Ascending aorta (tissue), 2 donors: ENCODE measurements at regions not wholly inside any gene's neighbourhood (a gene's known extent, or its start where the extent isn't known, plus 50 kb on each side); places are given as distances from the start of the nearest gene placed in this dataset.
"Not testable (repeated sequence)": the region's sequence is repeated elsewhere in the genome, so short reads cannot be mapped to it uniquely, and the experiment has no call there.

Source experiments
- DNase-seq, 2 donors: peaks; one replicate each; pipeline ENCODE4 v3.0.0-alpha.2; 2019; ENCODE audit warnings: low spot score in 2 of 2
- H3K27ac ChIP-seq, 2 donors: fragments of 200-600 bp; sonication (generic); one replicate each; pipeline ENCODE4 v1.5.1; 2016 to 2017; ENCODE audit warnings: mild to moderate bottlenecking in 1 of 2
- H3K27me3 ChIP-seq: fragments of 200-600 bp; sonication (generic); one replicate; pipeline ENCODE4 v1.5.1; 2017
- H3K36me3 ChIP-seq, 2 donors: fragments of 200-600 bp; sonication (generic); one replicate each; pipeline ENCODE4 v1.5.1; 2016
- H3K4me1 ChIP-seq, 2 donors: fragments of 200-600 bp; sonication (generic); one replicate each; pipeline ENCODE4 v1.5.1; 2016 to 2017; ENCODE audit warnings: mild to moderate bottlenecking in 1 of 2
- H3K4me3 ChIP-seq, 2 donors: fragments of 200-600 bp; sonication (generic); one replicate each; pipeline ENCODE4 v1.5.1; 2016 to 2017; ENCODE audit warnings: mild to moderate bottlenecking in 1 of 2
- H3K9me3 ChIP-seq, 2 donors: fragments of 200-600 bp; sonication (generic); one replicate each; pipeline ENCODE4 v1.5.1; 2016
- intact Hi-C: fragments of 100-400 bp; cut with DNase I; formaldehyde crosslinking; loops from one replicate; pipeline ENCODE4 v1.15.1; 2023
- TF ChIP-seq, protein P1 (sequence below), 3 experiments: fragments of 200-600 bp in 2 of 3; fragments of 450-650 bp in 1 of 3; sonication (generic) in 2 of 3; IDR thresholded peaks; one replicate each; pipeline ENCODE4 v1.5.1; 2016 to 2019; ENCODE audit warnings: antibody characterized with exemption in 3 of 3, mild to moderate bottlenecking in 1 of 3, moderate library complexity in 1 of 3

DNA sequence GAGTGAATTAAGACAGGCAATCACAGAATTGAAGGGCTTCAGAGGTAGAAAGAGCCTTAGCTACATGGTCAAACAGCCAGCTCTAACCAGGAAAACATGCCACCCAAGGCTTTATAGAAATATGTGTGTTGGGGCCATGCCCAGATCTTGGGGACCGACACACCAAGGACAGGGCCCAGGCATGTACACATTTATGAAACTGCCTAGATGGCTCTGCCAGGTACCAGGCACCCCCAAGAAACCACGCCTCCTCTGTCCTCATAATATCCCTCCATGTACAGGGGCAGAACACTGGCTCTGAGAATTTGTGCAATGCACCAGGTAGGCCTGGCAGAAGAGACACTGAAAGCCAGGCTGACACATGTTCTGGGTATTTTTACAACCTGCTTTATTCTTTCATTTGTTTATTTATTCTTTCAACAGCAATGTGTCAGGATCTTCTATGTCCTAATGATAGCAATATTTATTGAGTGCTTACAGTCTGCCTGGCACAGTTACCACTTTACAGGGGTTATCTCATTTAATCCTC is 137.9 kb upstream of the LSM14A start:
- no peaks in the 10 kb centered on the region for H3K36me3 ChIP-seq
- TF ChIP-seq, protein P1, sequence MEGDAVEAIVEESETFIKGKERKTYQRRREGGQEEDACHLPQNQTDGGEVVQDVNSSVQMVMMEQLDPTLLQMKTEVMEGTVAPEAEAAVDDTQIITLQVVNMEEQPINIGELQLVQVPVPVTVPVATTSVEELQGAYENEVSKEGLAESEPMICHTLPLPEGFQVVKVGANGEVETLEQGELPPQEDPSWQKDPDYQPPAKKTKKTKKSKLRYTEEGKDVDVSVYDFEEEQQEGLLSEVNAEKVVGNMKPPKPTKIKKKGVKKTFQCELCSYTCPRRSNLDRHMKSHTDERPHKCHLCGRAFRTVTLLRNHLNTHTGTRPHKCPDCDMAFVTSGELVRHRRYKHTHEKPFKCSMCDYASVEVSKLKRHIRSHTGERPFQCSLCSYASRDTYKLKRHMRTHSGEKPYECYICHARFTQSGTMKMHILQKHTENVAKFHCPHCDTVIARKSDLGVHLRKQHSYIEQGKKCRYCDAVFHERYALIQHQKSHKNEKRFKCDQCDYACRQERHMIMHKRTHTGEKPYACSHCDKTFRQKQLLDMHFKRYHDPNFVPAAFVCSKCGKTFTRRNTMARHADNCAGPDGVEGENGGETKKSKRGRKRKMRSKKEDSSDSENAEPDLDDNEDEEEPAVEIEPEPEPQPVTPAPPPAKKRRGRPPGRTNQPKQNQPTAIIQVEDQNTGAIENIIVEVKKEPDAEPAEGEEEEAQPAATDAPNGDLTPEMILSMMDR (IDR thresholded peaks at IDR 0.05) = no peak
- H3K27ac ChIP-seq = no peak overlapping the region
- no peaks in the 10 kb centered on the region for H3K9me3 ChIP-seq
- intact Hi-C loops = no loop called here
- no peaks in the 10 kb centered on the region for H3K27me3 ChIP-seq
- H3K4me3 ChIP-seq = no peak overlapping the region
- DNase-seq = no peak
- H3K4me1 ChIP-seq = no peaks in the 10 kb centered on the region

DNA sequence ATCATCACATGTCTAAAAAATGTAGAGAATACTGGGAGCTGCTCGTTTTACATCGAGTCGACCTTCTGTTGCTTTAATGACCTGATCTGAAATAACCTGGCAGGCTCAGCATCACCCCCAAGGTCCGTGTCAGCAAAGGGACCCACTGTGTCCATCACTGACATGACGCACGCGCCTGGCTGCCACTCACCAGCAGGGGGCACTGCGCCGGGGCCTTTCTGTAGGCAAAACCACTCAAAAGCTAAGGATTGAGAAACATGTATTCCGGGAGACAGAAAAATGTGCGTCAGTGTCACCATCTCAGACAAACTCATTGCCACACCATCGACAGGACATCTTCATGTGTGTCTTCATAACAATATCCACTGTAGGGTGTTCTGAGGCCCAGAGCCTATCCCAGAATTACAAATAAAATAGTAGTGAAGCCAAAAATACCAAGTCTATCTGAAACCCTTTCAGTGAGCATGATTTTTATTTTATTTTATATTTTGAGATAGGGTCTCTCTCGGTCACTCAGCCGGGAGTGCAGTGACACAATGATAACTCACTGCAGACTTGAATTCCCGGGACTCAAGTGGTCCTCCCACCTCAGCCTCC is 130.3 kb upstream of the LSM14A start:
- intact Hi-C loops = loop anchor here (1.0 kb wide), 1 partner anchor 103 kb away; no protein-coding TSS in a partner anchor
- H3K36me3 ChIP-seq = no peaks in the 10 kb centered on the region
- DNase-seq = peak in 1 of 2 donors; percentile 83
- no peak overlapping the region for H3K4me3 ChIP-seq
- H3K27me3 ChIP-seq = no peaks in the 10 kb centered on the region
- TF ChIP-seq, protein P1 (IDR thresholded peaks at IDR 0.05) = peak; percentile 43 to 62 (median 54)
- no peaks in the 10 kb centered on the region for H3K4me1 ChIP-seq
- no peak overlapping the region for H3K27ac ChIP-seq
- H3K9me3 ChIP-seq = no peaks in the 10 kb centered on the region

DNA sequence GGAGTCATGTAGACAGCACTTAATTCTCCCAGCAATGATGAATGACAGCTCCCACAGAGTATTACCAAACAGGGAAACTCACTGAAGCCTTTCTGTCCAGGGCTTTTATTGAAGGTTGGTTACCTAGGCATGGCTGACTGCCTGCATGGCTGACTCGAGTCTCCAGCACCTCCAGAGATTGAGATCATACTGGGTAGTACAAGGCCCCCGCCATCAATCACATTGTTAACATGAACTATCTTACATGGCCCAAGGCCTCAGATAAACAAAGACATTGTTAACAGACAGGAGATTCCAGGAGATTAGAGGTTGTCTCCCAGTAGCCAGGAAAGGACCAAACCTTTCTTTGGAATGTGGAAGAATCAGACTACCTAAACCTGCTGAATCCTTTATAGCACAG is 128.3 kb upstream of the LSM14A start:
- no peaks in the 10 kb centered on the region for H3K36me3 ChIP-seq
- no peaks in the 10 kb centered on the region for H3K9me3 ChIP-seq
- H3K27me3 ChIP-seq = no peaks in the 10 kb centered on the region
- no peak overlapping the region for H3K27ac ChIP-seq
- H3K4me1 ChIP-seq = no peaks in the 10 kb centered on the region
- intact Hi-C loops = no loop called here
- no peak for DNase-seq
- TF ChIP-seq, protein P1 (IDR thresholded peaks at IDR 0.05) = no peak
- no peak overlapping the region for H3K4me3 ChIP-seq

DNA sequence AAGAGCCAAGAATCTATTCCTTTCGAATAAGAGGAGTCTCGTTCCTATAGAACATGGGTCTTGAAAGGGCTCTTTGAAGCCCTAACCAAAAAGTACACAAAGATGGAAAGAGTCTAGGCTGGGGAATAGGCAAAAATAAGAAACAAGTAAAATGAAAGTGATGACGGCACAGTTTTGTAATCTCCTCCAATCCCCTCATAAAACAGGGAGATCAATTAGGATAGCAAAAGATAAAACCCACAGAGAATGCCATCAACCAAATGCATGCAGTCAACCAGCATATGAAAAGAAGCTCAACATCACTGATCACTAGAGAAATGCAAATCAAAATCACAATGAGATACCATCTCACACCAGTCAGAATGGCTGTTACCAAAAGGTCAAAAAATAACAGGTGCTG is 122.4 kb upstream of the LSM14A start:
- Histone ChIP-seq H3K27ac (no peak overlapping the region), H3K4me1 (no peaks in the 10 kb centered on the region), H3K27me3 (no peaks in the 10 kb centered on the region), H3K9me3 (no peaks in the 10 kb centered on the region), H3K4me3 (no peak overlapping the region), H3K36me3 (no peaks in the 10 kb centered on the region)
- TF ChIP-seq, protein P1 (IDR thresholded peaks at IDR 0.05) = no peak
- intact Hi-C loops = no loop called here
- DNase-seq = no peak

DNA sequence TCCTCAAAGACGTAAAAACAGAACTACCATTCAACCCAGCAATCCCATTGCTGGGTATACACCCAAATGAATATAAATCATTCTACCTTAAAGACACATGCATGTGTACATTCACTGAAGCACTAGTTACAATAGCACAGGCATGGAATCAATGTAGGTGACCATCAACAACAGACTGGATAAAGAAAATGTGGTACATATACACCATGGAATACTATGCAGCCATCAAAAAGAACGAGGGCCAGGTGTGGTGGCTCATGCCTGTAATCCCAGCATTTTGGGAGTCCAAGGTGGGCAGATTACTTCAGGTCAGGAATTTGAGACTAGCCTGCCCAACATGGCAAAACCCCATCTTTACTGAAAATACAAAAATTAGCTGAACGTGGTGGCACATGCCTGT is 121.9 kb upstream of the LSM14A start:
- intact Hi-C loops, H3K27me3 ChIP-seq, H3K27ac ChIP-seq, H3K4me3 ChIP-seq, H3K36me3 ChIP-seq, H3K9me3 ChIP-seq, DNase-seq, H3K4me1 ChIP-seq: not testable (repeated sequence)

DNA sequence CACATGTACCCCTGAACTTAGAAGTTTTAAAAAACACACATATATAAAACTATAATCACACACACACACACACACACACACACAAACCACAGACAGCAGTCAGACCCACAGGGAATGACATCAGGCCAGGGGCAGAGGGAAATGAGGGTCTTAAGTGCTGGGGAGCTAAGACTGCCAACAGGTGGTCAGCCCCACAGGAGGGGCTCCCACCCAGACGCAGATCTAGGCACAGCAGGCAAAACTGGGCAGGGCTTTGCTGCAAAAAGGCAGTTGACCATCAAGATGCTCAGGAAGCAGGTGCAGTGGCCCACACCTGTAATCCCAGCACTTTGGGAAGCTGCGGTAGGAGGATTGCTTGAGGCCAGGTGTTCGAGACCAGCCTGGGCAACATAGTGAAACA is 121.0 kb upstream of the LSM14A start:
- Histone ChIP-seq H3K9me3 (no peaks in the 10 kb centered on the region), H3K36me3 (no peaks in the 10 kb centered on the region), H3K4me3 (no peak overlapping the region), H3K27me3 (no peaks in the 10 kb centered on the region), H3K27ac (no peak overlapping the region), H3K4me1 (no peaks in the 10 kb centered on the region)
- no peak for DNase-seq
- intact Hi-C loops = no loop called here
- TF ChIP-seq, protein P1 (IDR thresholded peaks at IDR 0.05) = no peak
